Gastrocnemius medialis (tissue), 4 donors: ENCODE measurements at regions not wholly inside any gene's neighbourhood (a gene's known extent, or its start where the extent isn't known, plus 50 kb on each side); places are given as distances from the start of the nearest gene placed in this dataset.

Experiments
- POLR2A ChIP-seq, 2 donors: fragments of 450-650 bp; IDR thresholded peaks; one replicate each; pipeline ENCODE4 v1.6.1; 2017; ENCODE audit warnings: antibody characterized with exemption in 2 of 2, mild to moderate bottlenecking in 2 of 2, moderate library complexity in 2 of 2
- TF ChIP-seq, protein P1 (sequence below), 5 experiments: fragments of 450-650 bp in 3 of 5; fragments of 200-600 bp in 2 of 5; sonication (generic) in 2 of 5; IDR thresholded peaks in 4 of 5; conservative IDR thresholded peaks in 1 of 5; 1 replicate in 4 of 5; 2 replicates in 1 of 5; pipeline ENCODE4 v1.5.1; 2016 to 2019; ENCODE audit warnings: antibody characterized with exemption in 5 of 5, mild to moderate bottlenecking in 3 of 5, moderate library complexity in 3 of 5

- TF ChIP-seq, protein P1, sequence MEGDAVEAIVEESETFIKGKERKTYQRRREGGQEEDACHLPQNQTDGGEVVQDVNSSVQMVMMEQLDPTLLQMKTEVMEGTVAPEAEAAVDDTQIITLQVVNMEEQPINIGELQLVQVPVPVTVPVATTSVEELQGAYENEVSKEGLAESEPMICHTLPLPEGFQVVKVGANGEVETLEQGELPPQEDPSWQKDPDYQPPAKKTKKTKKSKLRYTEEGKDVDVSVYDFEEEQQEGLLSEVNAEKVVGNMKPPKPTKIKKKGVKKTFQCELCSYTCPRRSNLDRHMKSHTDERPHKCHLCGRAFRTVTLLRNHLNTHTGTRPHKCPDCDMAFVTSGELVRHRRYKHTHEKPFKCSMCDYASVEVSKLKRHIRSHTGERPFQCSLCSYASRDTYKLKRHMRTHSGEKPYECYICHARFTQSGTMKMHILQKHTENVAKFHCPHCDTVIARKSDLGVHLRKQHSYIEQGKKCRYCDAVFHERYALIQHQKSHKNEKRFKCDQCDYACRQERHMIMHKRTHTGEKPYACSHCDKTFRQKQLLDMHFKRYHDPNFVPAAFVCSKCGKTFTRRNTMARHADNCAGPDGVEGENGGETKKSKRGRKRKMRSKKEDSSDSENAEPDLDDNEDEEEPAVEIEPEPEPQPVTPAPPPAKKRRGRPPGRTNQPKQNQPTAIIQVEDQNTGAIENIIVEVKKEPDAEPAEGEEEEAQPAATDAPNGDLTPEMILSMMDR (IDR thresholded peaks at IDR 0.05 in 4 of 5, conservative IDR thresholded peaks at IDR 0.05 in 1 of 5), result no peak
- no peak for TF ChIP-seq POLR2A (IDR thresholded peaks at IDR 0.05)
Measured at GRCh38 chr15:61582092-61582491, 353.0 kb upstream of the RORA start.
